Esophagus muscularis mucosa (tissue), 3 donors: ENCODE measurements at regions not wholly inside any gene's neighbourhood (a gene's known extent, or its start where the extent isn't known, plus 50 kb on each side); places are given as distances from the start of the nearest gene placed in this dataset.

Source experiments
- POLR2AphosphoS5 ChIP-seq, 2 donors: sonication (generic); formaldehyde crosslinking; IDR thresholded peaks; one replicate each; pipeline ENCODE4 v1.6.1; 2017; ENCODE audit warnings: antibody characterized with exemption in 2 of 2
- TF ChIP-seq, protein P1 (sequence below), 3 experiments: fragments of 200-600 bp in 2 of 3; fragments of 450-650 bp in 1 of 3; sonication (generic) in 2 of 3; IDR thresholded peaks; one replicate each; pipeline ENCODE4 v1.5.1; 2017 to 2019; ENCODE audit warnings: antibody characterized with exemption in 3 of 3, mild to moderate bottlenecking in 2 of 3, moderate library complexity in 1 of 3

DNA sequence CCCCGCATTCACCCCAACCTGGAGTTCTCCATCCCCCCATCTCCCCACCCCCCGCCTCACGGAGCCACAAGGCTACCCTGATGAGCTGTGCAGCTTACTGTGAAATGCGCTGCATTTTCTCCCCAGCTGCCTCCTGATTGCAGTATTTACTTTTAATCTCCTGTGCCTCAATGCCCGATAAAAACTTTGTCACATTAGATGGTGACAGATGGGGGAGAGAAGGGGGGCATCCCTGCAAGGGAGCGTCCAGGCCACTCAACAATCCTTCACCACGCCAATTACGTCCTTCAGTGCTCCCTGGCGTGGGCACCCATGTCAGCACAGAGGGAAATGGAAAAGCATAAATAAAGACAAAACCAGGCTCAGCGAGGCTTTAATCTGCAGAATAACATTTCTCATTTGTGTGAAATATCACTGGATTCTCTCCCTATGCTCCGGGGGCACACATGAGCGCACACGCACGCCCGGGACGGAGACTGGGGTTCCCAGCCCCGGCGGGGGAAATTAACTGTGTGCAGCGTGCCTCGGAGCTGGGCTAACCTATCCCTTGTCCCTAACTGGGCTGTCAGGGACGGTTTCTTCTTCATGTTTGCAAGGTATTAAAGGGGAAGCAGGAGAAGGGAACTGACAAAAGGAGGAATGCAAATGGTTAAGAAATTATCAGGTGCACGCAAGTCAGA, 186.7 kb upstream of the VASH1 start:
- TF ChIP-seq, protein P1, sequence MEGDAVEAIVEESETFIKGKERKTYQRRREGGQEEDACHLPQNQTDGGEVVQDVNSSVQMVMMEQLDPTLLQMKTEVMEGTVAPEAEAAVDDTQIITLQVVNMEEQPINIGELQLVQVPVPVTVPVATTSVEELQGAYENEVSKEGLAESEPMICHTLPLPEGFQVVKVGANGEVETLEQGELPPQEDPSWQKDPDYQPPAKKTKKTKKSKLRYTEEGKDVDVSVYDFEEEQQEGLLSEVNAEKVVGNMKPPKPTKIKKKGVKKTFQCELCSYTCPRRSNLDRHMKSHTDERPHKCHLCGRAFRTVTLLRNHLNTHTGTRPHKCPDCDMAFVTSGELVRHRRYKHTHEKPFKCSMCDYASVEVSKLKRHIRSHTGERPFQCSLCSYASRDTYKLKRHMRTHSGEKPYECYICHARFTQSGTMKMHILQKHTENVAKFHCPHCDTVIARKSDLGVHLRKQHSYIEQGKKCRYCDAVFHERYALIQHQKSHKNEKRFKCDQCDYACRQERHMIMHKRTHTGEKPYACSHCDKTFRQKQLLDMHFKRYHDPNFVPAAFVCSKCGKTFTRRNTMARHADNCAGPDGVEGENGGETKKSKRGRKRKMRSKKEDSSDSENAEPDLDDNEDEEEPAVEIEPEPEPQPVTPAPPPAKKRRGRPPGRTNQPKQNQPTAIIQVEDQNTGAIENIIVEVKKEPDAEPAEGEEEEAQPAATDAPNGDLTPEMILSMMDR (IDR thresholded peaks at IDR 0.05) = no peak
- no peak for TF ChIP-seq POLR2AphosphoS5 (IDR thresholded peaks at IDR 0.05)
